Spleen (tissue), 7 donors: ENCODE measurements at regions not wholly inside any gene's neighbourhood (a gene's known extent, or its start where the extent isn't known, plus 50 kb on each side); places are given as distances from the start of the nearest gene placed in this dataset.

Experiments used
- CTCF ChIP-seq, 11 experiments: fragments of 200-600 bp in 7 of 11; fragments of 450-650 bp in 4 of 11; sonication (generic) in 4 of 11; IDR thresholded peaks in 8 of 11; conservative IDR thresholded peaks in 3 of 11; 1 replicate in 7 of 11; 2 replicates in 4 of 11; pipeline versions ENCODE4 v1.4.0 to v1.8.0; 2016 to 2021; ENCODE audit warnings: antibody characterized with exemption in 11 of 11, inconsistent platforms in 4 of 11, mild to moderate bottlenecking in 1 of 11
- POLR2A ChIP-seq, 3 donors: fragments of 450-650 bp; IDR thresholded peaks; one replicate each; pipeline ENCODE4 v1.5.1; 2017; ENCODE audit warnings: antibody characterized with exemption in 3 of 3, mild to moderate bottlenecking in 1 of 3
- donor health status: DM: no; HTN: no; CAD: no; lungs with moderate emphysema.
- donor health status: DM: no; HTN: no; CAD: no.
- donor health status: DM: no; HTN: no; CAD: no.

DNA sequence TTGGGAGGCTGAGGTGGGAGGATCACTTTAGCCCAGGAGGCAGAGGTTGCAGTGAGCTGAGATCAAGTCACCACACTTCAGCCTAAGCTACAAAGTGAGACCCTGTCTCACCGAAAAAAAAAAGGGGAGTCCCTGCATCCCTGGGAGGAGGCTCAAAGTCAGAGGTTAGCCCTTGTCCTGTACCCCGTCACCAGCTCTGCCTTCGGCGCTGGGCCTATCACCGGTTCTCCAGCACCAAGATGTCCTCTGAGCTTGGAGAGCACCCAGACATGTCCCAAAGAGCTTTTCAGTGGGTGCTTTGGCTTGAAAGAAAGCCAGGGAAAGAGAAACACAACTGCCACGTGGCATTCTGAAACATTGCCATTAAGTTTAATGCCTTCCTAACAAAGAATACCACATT lies 356.9 kb upstream of the TSHZ3 start:
- no peak for TF ChIP-seq POLR2A (IDR thresholded peaks at IDR 0.05)
- no peak for TF ChIP-seq CTCF (IDR thresholded peaks at IDR 0.05 in 8 of 11, conservative IDR thresholded peaks at IDR 0.05 in 3 of 11)
